ENCODE measurements at regions not wholly inside any gene's neighbourhood (a gene's known extent, or its start where the extent isn't known, plus 50 kb on each side); places are given as distances from the start of the nearest gene placed in this dataset.

DNA sequence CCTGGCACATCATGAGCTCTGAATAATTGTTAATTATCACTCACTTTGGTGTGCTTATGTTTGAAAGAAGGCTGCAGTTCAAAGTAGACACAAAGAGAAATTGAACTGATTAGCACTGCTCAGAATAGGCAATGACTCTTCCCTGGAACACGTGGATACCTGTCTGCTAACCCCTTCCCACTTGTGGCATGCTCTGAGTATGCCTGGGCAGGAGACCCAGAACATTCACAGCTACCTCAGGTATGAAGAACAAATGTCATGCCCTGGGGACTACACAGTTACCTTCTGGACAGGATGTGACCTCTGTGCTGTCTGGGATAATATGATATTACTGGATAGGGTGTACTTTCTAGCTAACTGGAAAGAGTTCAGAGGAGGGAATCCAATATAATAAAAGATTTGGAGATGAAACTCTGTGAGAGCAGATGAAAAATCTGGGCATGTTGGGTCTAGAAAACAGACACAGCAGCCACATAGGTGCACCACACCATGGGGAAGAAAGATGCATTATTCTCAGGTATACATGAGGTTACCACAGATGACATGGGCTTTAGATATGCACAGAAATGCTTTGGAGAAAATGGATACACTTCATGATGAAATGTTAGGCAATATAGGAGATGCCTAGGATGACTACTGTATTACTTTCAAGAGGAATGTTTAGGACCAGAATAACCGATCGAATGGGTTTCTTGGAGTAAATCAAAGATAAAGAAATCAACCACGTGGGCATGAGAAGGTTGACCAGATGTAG, 324.2 kb upstream of the PREP start:
- H3K36me3 ChIP-seq (ENCODE audit: control insufficient read depth in 2 of 2, extremely low read depth in 1 of 2, insufficient read depth in 2 of 2, low read length in 2 of 2): no peaks in the 10 kb centered on the region
- H3K27me3 ChIP-seq (ENCODE audit: control insufficient read depth in 2 of 2, insufficient read depth in 2 of 2, low read length in 2 of 2): peaks cover 4% of the 10 kb centered on the region in 2 experiments
- no peak overlapping the region for H3K9ac ChIP-seq (replicated peaks; ENCODE audit: extremely low read depth, insufficient read depth, low read length)
- FAIRE-seq (no peak), DNase-seq (ENCODE audit: low read depth, low spot score) (no peak)
- no peak overlapping the region for H2AFZ ChIP-seq (ENCODE audit: low read depth, low read length)
- H3K79me2 ChIP-seq (ENCODE audit: control insufficient read depth, insufficient read depth, low read length): no peaks in the 10 kb centered on the region
- no peak overlapping the region for H3K4me2 ChIP-seq (ENCODE audit: insufficient read depth, low read length)
- POLR2A ChIA-PET: no interaction called here
- no peaks in the 10 kb centered on the region for H3K9me3 ChIP-seq (replicated peaks; ENCODE audit: control insufficient read depth, insufficient read depth, low read length)
- no peaks in the 10 kb centered on the region for H4K20me1 ChIP-seq (replicated peaks; ENCODE audit: control insufficient read depth, extremely low read depth, insufficient read depth, low read length)
- no peak for TF ChIP-seq EZH2 (IDR thresholded peaks at IDR 0.05; ENCODE audit: borderline replicate concordance, low read depth, low read length, severe bottlenecking)
- TF ChIP-seq, protein P1, sequence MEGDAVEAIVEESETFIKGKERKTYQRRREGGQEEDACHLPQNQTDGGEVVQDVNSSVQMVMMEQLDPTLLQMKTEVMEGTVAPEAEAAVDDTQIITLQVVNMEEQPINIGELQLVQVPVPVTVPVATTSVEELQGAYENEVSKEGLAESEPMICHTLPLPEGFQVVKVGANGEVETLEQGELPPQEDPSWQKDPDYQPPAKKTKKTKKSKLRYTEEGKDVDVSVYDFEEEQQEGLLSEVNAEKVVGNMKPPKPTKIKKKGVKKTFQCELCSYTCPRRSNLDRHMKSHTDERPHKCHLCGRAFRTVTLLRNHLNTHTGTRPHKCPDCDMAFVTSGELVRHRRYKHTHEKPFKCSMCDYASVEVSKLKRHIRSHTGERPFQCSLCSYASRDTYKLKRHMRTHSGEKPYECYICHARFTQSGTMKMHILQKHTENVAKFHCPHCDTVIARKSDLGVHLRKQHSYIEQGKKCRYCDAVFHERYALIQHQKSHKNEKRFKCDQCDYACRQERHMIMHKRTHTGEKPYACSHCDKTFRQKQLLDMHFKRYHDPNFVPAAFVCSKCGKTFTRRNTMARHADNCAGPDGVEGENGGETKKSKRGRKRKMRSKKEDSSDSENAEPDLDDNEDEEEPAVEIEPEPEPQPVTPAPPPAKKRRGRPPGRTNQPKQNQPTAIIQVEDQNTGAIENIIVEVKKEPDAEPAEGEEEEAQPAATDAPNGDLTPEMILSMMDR (IDR thresholded peaks at IDR 0.05; ENCODE audit: extremely low read depth in 1 of 2, insufficient read depth in 1 of 2, low read depth in 1 of 2, low read length in 2 of 2): no peak
- TF ChIP-seq POLR2AphosphoS5 (IDR thresholded peaks at IDR 0.05; ENCODE audit: insufficient read depth, low read depth, low read length): no peak
- no peak for TF ChIP-seq GATA2 (IDR thresholded peaks at IDR 0.05; ENCODE audit: insufficient read depth, insufficient read length, low read depth, low read length)
- TF ChIP-seq FOS (IDR thresholded peaks at IDR 0.05; ENCODE audit: borderline replicate concordance, insufficient read depth, low read length): no peak
- TF ChIP-seq MYC (IDR thresholded peaks at IDR 0.05; ENCODE audit: low read depth, low read length): no peak
- H3K4me3 ChIP-seq (replicated peaks in 1 of 3; ENCODE audit: insufficient read depth in 1 of 3, low read depth in 1 of 3, low read length in 3 of 3): no peak overlapping the region
- no peaks in the 10 kb centered on the region for H3K9me1 ChIP-seq (replicated peaks; ENCODE audit: control insufficient read depth, extremely low read depth, insufficient read depth, low read length)
- BruUV-seq (replicated peaks): no TSS peak
- H3K4me1 ChIP-seq (ENCODE audit: control insufficient read depth, extremely low read depth, insufficient read depth, low read length): no peaks in the 10 kb centered on the region
- CTCF ChIA-PET: interaction anchor here (1.9 to 5.4 kb wide), 2 partner anchors 295 to 496 kb away, joined by 5 to 24 read pairs; no protein-coding TSS in a partner anchor
- no peak overlapping the region for H3K27ac ChIP-seq (ENCODE audit: insufficient read depth, low read depth, low read length)
- dilution Hi-C loops (cut with MboI; ENCODE audit: extremely low pct_ligation_motif_present, low sequenced_read_pairs): no loop called here
- intact Hi-C loops (cut with micrococcal nuclease): no loop called here
